ENCODE measurements at regions not wholly inside any gene's neighbourhood (a gene's known extent, or its start where the extent isn't known, plus 50 kb on each side); places are given as distances from the start of the nearest gene placed in this dataset.

DNA sequence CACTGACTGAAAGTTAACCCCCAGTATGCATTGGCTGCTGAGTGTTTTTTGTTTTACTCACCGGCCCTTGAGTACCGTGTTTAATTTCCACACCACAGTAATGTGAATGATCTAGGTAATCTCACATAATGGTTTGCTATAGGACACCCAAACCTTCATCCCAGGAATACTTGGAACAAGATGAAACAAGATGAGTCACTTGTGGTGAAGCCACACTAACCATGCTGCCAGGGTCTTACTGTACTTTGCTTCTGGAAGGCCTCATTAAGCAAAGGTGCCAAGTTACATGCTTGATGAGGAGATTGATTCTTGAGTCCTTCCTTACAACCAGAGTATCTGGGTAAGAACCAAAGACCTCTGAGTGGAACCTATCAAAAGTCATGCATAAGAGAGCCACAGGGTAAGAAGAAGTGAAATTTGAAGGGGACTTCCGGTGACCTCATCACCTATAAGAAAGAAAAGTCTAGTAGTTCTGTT is 163.3 kb downstream of the NRIP1 start:
- TF ChIP-seq, protein P1, sequence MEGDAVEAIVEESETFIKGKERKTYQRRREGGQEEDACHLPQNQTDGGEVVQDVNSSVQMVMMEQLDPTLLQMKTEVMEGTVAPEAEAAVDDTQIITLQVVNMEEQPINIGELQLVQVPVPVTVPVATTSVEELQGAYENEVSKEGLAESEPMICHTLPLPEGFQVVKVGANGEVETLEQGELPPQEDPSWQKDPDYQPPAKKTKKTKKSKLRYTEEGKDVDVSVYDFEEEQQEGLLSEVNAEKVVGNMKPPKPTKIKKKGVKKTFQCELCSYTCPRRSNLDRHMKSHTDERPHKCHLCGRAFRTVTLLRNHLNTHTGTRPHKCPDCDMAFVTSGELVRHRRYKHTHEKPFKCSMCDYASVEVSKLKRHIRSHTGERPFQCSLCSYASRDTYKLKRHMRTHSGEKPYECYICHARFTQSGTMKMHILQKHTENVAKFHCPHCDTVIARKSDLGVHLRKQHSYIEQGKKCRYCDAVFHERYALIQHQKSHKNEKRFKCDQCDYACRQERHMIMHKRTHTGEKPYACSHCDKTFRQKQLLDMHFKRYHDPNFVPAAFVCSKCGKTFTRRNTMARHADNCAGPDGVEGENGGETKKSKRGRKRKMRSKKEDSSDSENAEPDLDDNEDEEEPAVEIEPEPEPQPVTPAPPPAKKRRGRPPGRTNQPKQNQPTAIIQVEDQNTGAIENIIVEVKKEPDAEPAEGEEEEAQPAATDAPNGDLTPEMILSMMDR (IDR thresholded peaks at IDR 0.05; ENCODE audit: insufficient read depth, low read depth, low read length), result no peak
- no peak for TF ChIP-seq EZH2 (IDR thresholded peaks at IDR 0.05; ENCODE audit: insufficient read depth, low read length)

All from astrocyte (in vitro differentiated cells and primary cell).